Stimulated activated CD8-positive, alpha-beta memory T cell treated with anti-CD3 and anti-CD28 coated beads, Interleukin-4, amount 100 ng/mL, for 4 hours (primary cell): ENCODE measurements at regions not wholly inside any gene's neighbourhood (a gene's known extent, or its start where the extent isn't known, plus 50 kb on each side); places are given as distances from the start of the nearest gene placed in this dataset.
A peak's percentile ranks its signal among the peaks of the same experiment; 100 is the strongest.

Experiments used
- DNase-seq, 2 donors: peaks; one replicate each; pipeline ENCODE4 v3.0.0-alpha.2; 2020; ENCODE audit warnings: low read depth in 2 of 2, low spot score in 1 of 2

- DNase-seq, result no peak
Measured at GRCh38 chr6:142679907-142680700, 264.9 kb downstream of the HIVEP2 start.

- no peak for DNase-seq
Measured at GRCh38 chr6:142681099-142681498, 263.9 kb downstream of the HIVEP2 start.

- no peak for DNase-seq
Measured at GRCh38 chr6:142682985-142683384, 262.0 kb downstream of the HIVEP2 start.

- DNase-seq, result no peak
Measured at GRCh38 chr6:142683714-142684141, 261.2 kb downstream of the HIVEP2 start.

GRCh38 chr6:142684371-142684770, 260.6 kb downstream of the HIVEP2 start:
- no peak for DNase-seq

GRCh38 chr6:142685852-142686506, 259.0 kb downstream of the HIVEP2 start:
- DNase-seq, result no peak

GRCh38 chr6:142686507-142686887, 258.5 kb downstream of the HIVEP2 start:
- DNase-seq, result no peak

- DNase-seq, result peak; percentile 15 to 51
Measured at GRCh38 chr6:142692942-142693341, 252.0 kb downstream of the HIVEP2 start.

- no peak for DNase-seq
Measured at GRCh38 chr6:142693441-142693840, 251.5 kb downstream of the HIVEP2 start.

- DNase-seq, result no peak
Measured at GRCh38 chr6:142694054-142694453, 250.9 kb downstream of the HIVEP2 start.

GRCh38 chr6:142695016-142695415, 250.0 kb downstream of the HIVEP2 start:
- DNase-seq, result no peak

GRCh38 chr6:142696123-142697000, 248.6 kb downstream of the HIVEP2 start:
- no peak for DNase-seq

GRCh38 chr6:142697001-142697335, 248.0 kb downstream of the HIVEP2 start:
- no peak for DNase-seq

- DNase-seq, result no peak
Measured at GRCh38 chr6:142697922-142698321, 247.1 kb downstream of the HIVEP2 start.

GRCh38 chr6:142698751-142699150, 246.2 kb downstream of the HIVEP2 start:
- no peak for DNase-seq

- DNase-seq, result no peak
Measured at GRCh38 chr6:142699391-142699790, 245.6 kb downstream of the HIVEP2 start.

- no peak for DNase-seq
Measured at GRCh38 chr6:142700032-142700431, 244.9 kb downstream of the HIVEP2 start.

GRCh38 chr6:142700671-142701312, 244.2 kb downstream of the HIVEP2 start:
- DNase-seq, result no peak
